ENCODE measurements at regions not wholly inside any gene's neighbourhood (a gene's known extent, or its start where the extent isn't known, plus 50 kb on each side); places are given as distances from the start of the nearest gene placed in this dataset.

DNA sequence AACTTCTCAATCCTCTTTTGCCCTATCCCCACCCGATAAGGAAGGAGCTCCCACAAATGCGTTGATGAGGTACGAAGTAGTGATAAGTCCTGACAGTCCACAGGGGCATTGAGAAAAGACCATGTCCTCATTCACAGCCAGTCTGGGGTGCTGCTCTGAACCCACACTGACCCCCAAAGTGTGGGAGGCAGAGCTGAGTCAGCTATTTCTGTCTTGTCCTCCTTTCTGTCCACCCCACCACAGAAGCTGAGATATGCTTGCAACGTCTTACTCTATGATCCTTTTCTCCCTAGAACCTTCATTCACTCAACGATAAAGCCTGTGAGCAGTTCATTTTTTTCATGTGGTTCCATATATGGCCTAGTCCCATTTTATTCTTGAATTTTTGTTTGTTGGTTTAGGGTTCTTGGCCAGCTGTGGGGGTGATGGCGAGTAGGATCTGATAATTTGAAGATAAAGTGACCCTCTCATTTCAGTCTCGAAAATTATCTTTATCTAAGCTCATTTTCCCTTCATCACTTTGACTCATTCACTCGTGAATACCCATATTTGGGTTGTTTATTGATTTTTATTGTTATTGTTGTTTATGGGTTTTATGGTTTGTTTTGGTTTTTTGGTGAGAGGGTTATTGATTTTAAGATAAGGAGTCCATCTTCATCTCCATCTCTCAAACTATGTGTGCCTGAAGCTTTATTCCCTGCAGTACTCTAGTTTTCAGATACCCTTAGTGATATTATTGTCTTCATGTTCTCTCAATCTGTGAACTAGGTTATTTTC lies 58.5 kb upstream of the ZNF366 start:
- H3K79me2 ChIP-seq (ENCODE audit: insufficient read depth, low read length), result no peaks in the 10 kb centered on the region
- no peak overlapping the region for H2BK5ac ChIP-seq (ENCODE audit: insufficient read length, low read length)
- H3K23me2 ChIP-seq (ENCODE audit: insufficient read length, low read depth, low read length, poor library complexity, severe bottlenecking), result no peaks in the 10 kb centered on the region
- H3K4ac ChIP-seq (ENCODE audit: low read depth, low read length), result no peak overlapping the region
- H2AFZ ChIP-seq (ENCODE audit: low read length), result no peak overlapping the region
- H3K27me3 Mint-ChIP-seq (ENCODE audit: low read depth), result no peaks in the 10 kb centered on the region; the same call in none of the 2 replicates
- no CpG with 5 or more reads among the region's 8 CpGs for WGBS (ENCODE audit: extremely low coverage, insufficient read length, low lambda C conversion rate)
- no peak overlapping the region for H2BK12ac ChIP-seq (ENCODE audit: insufficient read length, low read depth, low read length)
- no peaks in the 10 kb centered on the region for H3K9me3 ChIP-seq (ENCODE audit: control insufficient read depth, low read depth, low read length)
- no peak overlapping the region for H4K5ac ChIP-seq (ENCODE audit: insufficient read length, low read depth, low read length)
- no peaks in the 10 kb centered on the region for H4K20me1 ChIP-seq (ENCODE audit: control insufficient read depth, insufficient read depth, insufficient read length)
- no peaks in the 10 kb centered on the region for H3K36me3 Mint-ChIP-seq (ENCODE audit: insufficient read depth in 1 of 3, low read depth in 3 of 3)
- no peak overlapping the region for H3K4me3 Mint-ChIP-seq
- H3K4me1 Mint-ChIP-seq, result peaks cover 10 to 15% of the 10 kb centered on the region in 2 experiments
- DNase-seq, result no peak
- H3K27me3 ChIP-seq (ENCODE audit: insufficient read depth, low read length), result no peaks in the 10 kb centered on the region
- H3K14ac ChIP-seq (ENCODE audit: insufficient read depth, low read length), result no peak overlapping the region
- no peak overlapping the region for H2AK5ac ChIP-seq (ENCODE audit: insufficient read length, low read length)
- H3K27ac ChIP-seq (ENCODE audit: insufficient read length, low read depth, low read length), result no peak overlapping the region
- H3K79me1 ChIP-seq (ENCODE audit: insufficient read depth, low read depth, low read length, poor library complexity, severe bottlenecking), result no peaks in the 10 kb centered on the region
- no peak overlapping the region for H4K91ac ChIP-seq (ENCODE audit: insufficient read length, low read depth, low read length)
- H3K9ac ChIP-seq (ENCODE audit: extremely low read depth, insufficient read length, low read length), result no peak overlapping the region
- H2BK120ac ChIP-seq (ENCODE audit: low read depth, low read length, poor library complexity, severe bottlenecking), result no peak overlapping the region
- no peak overlapping the region for H4K8ac ChIP-seq (replicated peaks; ENCODE audit: insufficient read length, low read depth, low read length)
- no peaks in the 10 kb centered on the region for H3K4me1 ChIP-seq (ENCODE audit: insufficient read depth, low read length)
- no peak overlapping the region for H3K23ac ChIP-seq (ENCODE audit: insufficient read length, low read depth, low read length)
- no peak overlapping the region for H2BK20ac ChIP-seq (ENCODE audit: low read depth, low read length, poor library complexity, severe bottlenecking)
- TF ChIP-seq CTCF (conservative IDR thresholded peaks at IDR 0.05), result no peak
- no peak overlapping the region for H3T11ph ChIP-seq (ENCODE audit: low read length)
- H2BK15ac ChIP-seq (ENCODE audit: low read depth, low read length), result no peak overlapping the region
- H3K18ac ChIP-seq (ENCODE audit: insufficient read length, low read depth, low read length), result no peak overlapping the region
- no peak overlapping the region for H3K4me2 ChIP-seq (ENCODE audit: insufficient read depth, insufficient read length, low read length)
- H3K56ac ChIP-seq (ENCODE audit: insufficient read length, low read depth, low read length), result no peak overlapping the region
- no peaks in the 10 kb centered on the region; a peak in 2 of 5 replicates for H3K9me3 Mint-ChIP-seq
- no peak overlapping the region for H3K27ac Mint-ChIP-seq

Data from H9 (cell line).